SK-N-SH treated with all-trans-retinoic acid at 6 μM for 48 hours (cell line): ENCODE measurements at regions not wholly inside any gene's neighbourhood (a gene's known extent, or its start where the extent isn't known, plus 50 kb on each side); places are given as distances from the start of the nearest gene placed in this dataset.
A peak's percentile ranks its signal among the peaks of the same experiment; 100 is the strongest.

ENCODE experiments used
- ATAC-seq: fragments of 200-7000 bp; cut with Tn5 transposase; 3 replicates; pipeline ENCODE4 v1.9.1; 2020; ENCODE audit warnings: mild to moderate bottlenecking, moderate library complexity
- ARNTL ChIP-seq: fragments of 450-650 bp; formaldehyde crosslinking; IDR thresholded peaks from 2 replicates; pipeline ENCODE4 v1.5.0; 2020; ENCODE audit warnings: low read depth, mild to moderate bottlenecking, moderate library complexity, borderline replicate concordance
- BACH2 ChIP-seq: fragments of 250-450 bp; sonication (Bioruptor Pico); IDR thresholded peaks from 2 replicates; pipeline ENCODE4 v1.9.0; 2021; ENCODE audit warnings: mild to moderate bottlenecking, borderline replicate concordance
- CSDC2 ChIP-seq: fragments of 250-450 bp; sonication (Bioruptor Pico); IDR thresholded peaks from 2 replicates; pipeline ENCODE4 v1.5.0; 2020; ENCODE audit warnings: mild to moderate bottlenecking, moderate library complexity
- ESRRG ChIP-seq: fragments of 250-450 bp; sonication (Bioruptor Pico); IDR thresholded peaks from 2 replicates; pipeline ENCODE4 v1.6.1; 2021; ENCODE audit warnings: mild to moderate bottlenecking
- GLIS3 ChIP-seq: fragments of 250-450 bp; sonication (Bioruptor Pico); IDR thresholded peaks from 2 replicates; pipeline ENCODE4 v1.5.0; 2020; ENCODE audit warnings: mild to moderate bottlenecking, moderate library complexity
- ISL1 ChIP-seq: fragments of 250-450 bp; sonication (Bioruptor Pico); IDR thresholded peaks from 2 replicates; pipeline ENCODE4 v2.1.2; 2022; ENCODE audit warnings: mild to moderate bottlenecking, moderate library complexity
- OSR1 ChIP-seq: fragments of 250-450 bp; sonication (Bioruptor Pico); IDR thresholded peaks from 2 replicates; pipeline ENCODE4 v1.8.0; 2022; ENCODE audit warnings: moderate library complexity, mild to moderate bottlenecking, inconsistent platforms
- PPARA ChIP-seq: fragments of 250-450 bp; sonication (Bioruptor Pico); IDR thresholded peaks from 2 replicates; pipeline ENCODE4 v1.5.0; 2020; ENCODE audit warnings: mild to moderate bottlenecking, borderline replicate concordance
- RARB ChIP-seq: fragments of 250-450 bp; sonication (Bioruptor Pico); IDR thresholded peaks from 2 replicates; pipeline ENCODE4 v1.8.0; 2021; ENCODE audit warnings: mild to moderate bottlenecking, moderate library complexity
- SNAI2 ChIP-seq: fragments of 250-450 bp; sonication (Bioruptor Pico); IDR thresholded peaks from 2 replicates; pipeline ENCODE4 v1.5.0; 2020; ENCODE audit warnings: mild to moderate bottlenecking, moderate library complexity
- TCF4 ChIP-seq: fragments of 250-450 bp; sonication (Bioruptor Pico); IDR thresholded peaks from 2 replicates; pipeline ENCODE4 v1.8.0; 2021; ENCODE audit warnings: mild to moderate bottlenecking, moderate library complexity, borderline replicate concordance
- TOX ChIP-seq: fragments of 250-450 bp; sonication (Bioruptor Pico); IDR thresholded peaks from 2 replicates; pipeline ENCODE4 v1.8.0; 2021; ENCODE audit warnings: mild to moderate bottlenecking, moderate library complexity, borderline replicate concordance
- TSHZ2 ChIP-seq: fragments of 250-450 bp; sonication (Bioruptor Pico); IDR thresholded peaks from 2 replicates; pipeline ENCODE4 v1.5.0; 2020; ENCODE audit warnings: mild to moderate bottlenecking, moderate library complexity
- ZC3H10 ChIP-seq: fragments of 250-450 bp; sonication (Bioruptor Pico); IDR thresholded peaks from 2 replicates; pipeline ENCODE4 v1.5.1; 2021; ENCODE audit warnings: mild to moderate bottlenecking, moderate library complexity
- ZFP3 ChIP-seq: fragments of 250-450 bp; sonication (Bioruptor Pico); IDR thresholded peaks from 2 replicates; pipeline ENCODE4 v1.5.0; 2020; ENCODE audit warnings: mild to moderate bottlenecking, moderate library complexity
- ZFP30 ChIP-seq: fragments of 450-650 bp; formaldehyde crosslinking; IDR thresholded peaks from 2 replicates; pipeline ENCODE4 v1.5.0; 2022; ENCODE audit warnings: mild to moderate bottlenecking, moderate library complexity
- ZNF565 ChIP-seq: fragments of 450-650 bp; formaldehyde crosslinking; conservative IDR thresholded peaks from 2 replicates; pipeline ENCODE4 v1.5.0; 2020; ENCODE audit warnings: low read depth, mild to moderate bottlenecking, moderate library complexity
- ZNF70 ChIP-seq: fragments of 450-650 bp; formaldehyde crosslinking; IDR thresholded peaks from 2 replicates; pipeline ENCODE4 v1.5.0; 2020; ENCODE audit warnings: mild to moderate bottlenecking, moderate library complexity
- ZNF8 ChIP-seq: fragments of 450-650 bp; formaldehyde crosslinking; IDR thresholded peaks from 2 replicates; pipeline ENCODE4 v1.5.0; 2020; ENCODE audit warnings: mild to moderate bottlenecking, moderate library complexity
- TF ChIP-seq, protein P1 (sequence below): fragments of 250-450 bp; sonication (Bioruptor Pico); IDR thresholded peaks from 2 replicates; pipeline ENCODE4 v1.8.0; 2020; ENCODE audit warnings: mild to moderate bottlenecking, moderate library complexity, borderline replicate concordance
- TF ChIP-seq, protein P2 (sequence below): fragments of 250-450 bp; sonication (Bioruptor Pico); IDR thresholded peaks from 2 replicates; pipeline ENCODE4 v1.5.1; 2020; ENCODE audit warnings: low read depth, mild to moderate bottlenecking, moderate library complexity

DNA sequence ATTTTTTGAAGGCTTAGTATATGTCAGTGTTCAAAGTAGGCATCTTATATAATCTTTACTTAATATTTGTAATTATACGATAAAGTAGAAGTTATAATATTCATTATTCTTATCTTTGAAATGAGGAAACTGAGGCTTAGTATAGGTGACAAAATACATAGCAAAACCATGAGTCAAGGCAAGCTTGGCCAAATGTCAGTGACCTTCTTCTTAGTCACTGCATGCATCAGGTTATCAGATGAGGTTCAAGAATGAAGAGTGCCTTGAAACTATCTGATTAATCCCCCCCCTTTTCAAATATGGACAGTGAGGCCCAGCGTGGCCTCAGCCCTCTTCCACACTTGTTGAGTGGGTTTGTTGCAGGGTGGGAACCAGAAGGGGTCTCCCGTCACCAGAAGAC, 59.3 kb downstream of the PMAIP1 start:
- no peak for ATAC-seq
- TF ChIP-seq ARNTL (CRISPR knock-in tag) = no peak
- TF ChIP-seq ZC3H10 = no peak
- no peak for TF ChIP-seq ZNF70 (CRISPR knock-in tag)
- no peak for TF ChIP-seq TSHZ2 (CRISPR knock-in tag)
- no peak for TF ChIP-seq SNAI2 (CRISPR knock-in tag)
- TF ChIP-seq ZFP3 = no peak
- no peak for TF ChIP-seq BACH2 (CRISPR knock-in tag)

DNA sequence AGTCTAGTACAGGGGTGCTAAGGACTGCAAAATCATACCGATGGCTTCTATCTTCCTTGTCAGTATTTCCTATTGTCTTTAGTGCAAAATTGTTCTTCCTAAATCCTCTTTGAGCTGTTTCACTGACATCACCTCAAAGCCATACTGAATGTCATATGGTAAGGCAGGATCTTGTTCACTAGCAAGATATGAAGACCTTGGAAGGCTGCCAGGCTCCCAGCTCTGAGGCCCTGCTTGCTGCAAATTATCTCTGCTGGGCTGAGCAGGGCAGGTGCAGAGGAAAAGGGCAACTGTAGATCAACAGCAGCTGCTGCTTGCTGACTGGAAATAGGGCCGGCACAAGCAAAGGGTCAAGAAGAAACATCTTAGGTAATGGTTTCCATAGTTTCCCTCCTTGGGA, 58.2 kb downstream of the PMAIP1 start:
- peak; percentile 89 for ATAC-seq
- peak; percentile 64; the same call in 1 of the 2 replicates for TF ChIP-seq TSHZ2 (CRISPR knock-in tag)
- TF ChIP-seq CSDC2 = no peak
- TF ChIP-seq ZNF565 (CRISPR knock-in tag) = no peak
- TF ChIP-seq ZFP3 = no peak
- TF ChIP-seq, protein P1, sequence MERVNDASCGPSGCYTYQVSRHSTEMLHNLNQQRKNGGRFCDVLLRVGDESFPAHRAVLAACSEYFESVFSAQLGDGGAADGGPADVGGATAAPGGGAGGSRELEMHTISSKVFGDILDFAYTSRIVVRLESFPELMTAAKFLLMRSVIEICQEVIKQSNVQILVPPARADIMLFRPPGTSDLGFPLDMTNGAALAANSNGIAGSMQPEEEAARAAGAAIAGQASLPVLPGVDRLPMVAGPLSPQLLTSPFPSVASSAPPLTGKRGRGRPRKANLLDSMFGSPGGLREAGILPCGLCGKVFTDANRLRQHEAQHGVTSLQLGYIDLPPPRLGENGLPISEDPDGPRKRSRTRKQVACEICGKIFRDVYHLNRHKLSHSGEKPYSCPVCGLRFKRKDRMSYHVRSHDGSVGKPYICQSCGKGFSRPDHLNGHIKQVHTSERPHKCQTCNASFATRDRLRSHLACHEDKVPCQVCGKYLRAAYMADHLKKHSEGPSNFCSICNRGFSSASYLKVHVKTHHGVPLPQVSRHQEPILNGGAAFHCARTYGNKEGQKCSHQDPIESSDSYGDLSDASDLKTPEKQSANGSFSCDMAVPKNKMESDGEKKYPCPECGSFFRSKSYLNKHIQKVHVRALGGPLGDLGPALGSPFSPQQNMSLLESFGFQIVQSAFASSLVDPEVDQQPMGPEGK (CRISPR knock-in tag) = no peak
- peak; percentile 54; the same call in 1 of the 2 replicates for TF ChIP-seq TCF4 (CRISPR knock-in tag)
- no peak for TF ChIP-seq RARB (CRISPR knock-in tag)
- TF ChIP-seq ESRRG = no peak
- TF ChIP-seq BACH2 (CRISPR knock-in tag) = no peak
- no peak for TF ChIP-seq ZC3H10
- no peak for TF ChIP-seq ISL1
- no peak for TF ChIP-seq PPARA (CRISPR knock-in tag)
- TF ChIP-seq SNAI2 (CRISPR knock-in tag) = peak; percentile 90; the same call in 1 of the 2 replicates
- TF ChIP-seq OSR1 (CRISPR knock-in tag) = no peak
- no peak for TF ChIP-seq ZFP30
- no peak for TF ChIP-seq ARNTL (CRISPR knock-in tag)
- TF ChIP-seq GLIS3 (CRISPR knock-in tag) = no peak
- TF ChIP-seq, protein P2, sequence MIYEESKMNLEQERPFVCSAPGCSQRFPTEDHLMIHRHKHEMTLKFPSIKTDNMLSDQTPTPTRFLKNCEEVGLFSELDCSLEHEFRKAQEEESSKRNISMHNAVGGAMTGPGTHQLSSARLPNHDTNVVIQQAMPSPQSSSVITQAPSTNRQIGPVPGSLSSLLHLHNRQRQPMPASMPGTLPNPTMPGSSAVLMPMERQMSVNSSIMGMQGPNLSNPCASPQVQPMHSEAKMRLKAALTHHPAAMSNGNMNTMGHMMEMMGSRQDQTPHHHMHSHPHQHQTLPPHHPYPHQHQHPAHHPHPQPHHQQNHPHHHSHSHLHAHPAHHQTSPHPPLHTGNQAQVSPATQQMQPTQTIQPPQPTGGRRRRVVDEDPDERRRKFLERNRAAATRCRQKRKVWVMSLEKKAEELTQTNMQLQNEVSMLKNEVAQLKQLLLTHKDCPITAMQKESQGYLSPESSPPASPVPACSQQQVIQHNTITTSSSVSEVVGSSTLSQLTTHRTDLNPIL = no peak
- no peak for TF ChIP-seq TOX (CRISPR knock-in tag)
- TF ChIP-seq ZNF70 (CRISPR knock-in tag) = no peak
- no peak for TF ChIP-seq ZNF8 (CRISPR knock-in tag)
- TF ChIP-seq, all 23 proteins: peak for 3

- ATAC-seq = peak; percentile 57
- no peak for TF ChIP-seq ZC3H10
- no peak for TF ChIP-seq ARNTL (CRISPR knock-in tag)
- no peak for TF ChIP-seq RARB (CRISPR knock-in tag)
- no peak for TF ChIP-seq TOX (CRISPR knock-in tag)
- no peak for TF ChIP-seq OSR1 (CRISPR knock-in tag)
- no peak for TF ChIP-seq CSDC2
Observed at GRCh38 chr18:59954755-59955156, 55.0 kb downstream of the PMAIP1 start.
